ENCODE measurements at regions not wholly inside any gene's neighbourhood (a gene's known extent, or its start where the extent isn't known, plus 50 kb on each side); places are given as distances from the start of the nearest gene placed in this dataset.

DNA sequence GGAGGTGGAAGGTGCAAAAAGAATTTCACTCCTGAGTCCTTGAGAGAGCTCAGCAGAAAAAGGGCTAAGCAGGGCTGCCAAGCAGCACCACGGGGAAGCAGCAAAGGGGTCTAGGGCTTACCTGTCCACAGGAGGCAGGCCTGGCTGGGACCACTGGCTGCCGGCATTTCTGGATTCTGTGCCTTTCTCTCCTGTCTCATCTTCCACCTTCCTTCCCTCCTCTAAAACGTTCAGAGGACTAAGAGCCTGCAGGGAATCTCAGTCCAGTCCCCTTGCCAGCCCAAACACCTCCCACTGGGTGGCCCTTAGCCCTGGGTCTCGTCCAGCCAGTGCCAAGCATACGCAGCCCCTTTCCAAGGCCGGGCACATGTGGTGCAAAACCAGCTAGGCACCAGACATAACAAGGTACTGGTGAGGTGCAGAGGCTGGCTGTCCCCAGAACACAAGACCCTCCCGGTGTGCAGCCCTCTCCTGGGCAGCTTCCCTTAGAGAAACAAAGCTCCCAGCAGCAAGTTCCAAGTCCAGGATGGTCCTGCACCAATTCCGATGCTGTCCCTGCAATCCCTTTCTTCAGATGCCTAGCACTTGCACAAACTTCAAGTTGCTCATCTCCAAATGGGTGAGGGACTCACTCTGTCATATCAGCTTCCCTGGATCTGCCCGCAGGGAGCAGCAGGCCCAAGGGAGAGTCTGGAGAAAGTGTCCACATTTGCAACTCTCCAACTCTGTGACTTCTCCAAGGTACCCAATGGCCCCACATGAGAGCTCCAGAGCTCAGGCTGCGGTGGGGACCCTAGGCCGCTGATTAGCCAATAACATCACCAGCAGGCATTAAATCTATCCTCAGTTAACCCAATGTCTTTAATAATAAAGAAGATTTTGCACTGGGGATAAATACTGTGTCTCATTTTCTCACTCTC, 126.3 kb downstream of the C5orf15 start:
- DNase-seq (ENCODE audit: low read depth) = no peak
- H3K4me3 ChIP-seq (ENCODE audit: low read depth, low read length) = no peak overlapping the region

DNA sequence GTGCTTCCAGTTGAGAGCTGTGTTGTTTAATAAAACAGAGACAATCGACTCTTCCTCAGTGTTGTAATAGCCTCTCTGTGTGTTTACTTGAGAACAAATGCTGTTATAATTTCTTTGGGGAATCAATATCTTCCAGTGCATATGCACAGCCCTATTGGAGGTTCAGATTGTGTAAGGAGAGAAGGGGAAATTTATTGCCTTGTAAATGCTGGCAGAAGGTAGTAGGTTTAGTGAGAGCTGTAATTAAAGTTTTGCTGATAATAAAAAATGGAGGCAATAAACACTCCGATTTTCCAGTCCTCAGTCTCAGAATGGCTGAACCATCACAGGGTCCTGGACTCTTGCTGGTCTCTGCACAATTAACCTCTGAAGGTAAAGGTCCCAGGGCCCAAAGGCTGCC, 128.3 kb downstream of the C5orf15 start:
- H3K4me3 ChIP-seq (ENCODE audit: low read depth, low read length) = no peak overlapping the region
- no peak for DNase-seq (ENCODE audit: low read depth)

DNA sequence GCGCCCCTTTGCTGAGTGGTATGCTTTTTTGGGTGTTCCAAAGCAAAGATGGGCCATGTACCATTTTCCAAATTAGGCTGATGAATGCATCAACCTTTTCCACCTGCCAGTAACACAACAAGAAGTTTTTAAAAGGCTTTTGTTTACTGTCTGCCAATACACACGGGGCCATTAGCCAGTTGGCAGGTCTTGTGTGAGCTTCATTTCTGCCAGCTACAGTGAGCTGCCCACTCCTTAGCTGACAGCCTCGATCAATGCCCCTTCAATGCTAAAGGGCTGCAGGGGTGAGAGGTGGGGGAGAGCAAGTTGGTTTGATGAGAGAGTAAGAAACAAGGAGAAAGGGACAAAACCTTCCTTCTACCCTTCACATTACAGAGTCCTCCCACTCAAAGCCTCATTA, 128.7 kb downstream of the C5orf15 start:
- H3K4me3 ChIP-seq (ENCODE audit: low read depth, low read length) = no peak overlapping the region
- DNase-seq (ENCODE audit: low read depth) = no peak

DNA sequence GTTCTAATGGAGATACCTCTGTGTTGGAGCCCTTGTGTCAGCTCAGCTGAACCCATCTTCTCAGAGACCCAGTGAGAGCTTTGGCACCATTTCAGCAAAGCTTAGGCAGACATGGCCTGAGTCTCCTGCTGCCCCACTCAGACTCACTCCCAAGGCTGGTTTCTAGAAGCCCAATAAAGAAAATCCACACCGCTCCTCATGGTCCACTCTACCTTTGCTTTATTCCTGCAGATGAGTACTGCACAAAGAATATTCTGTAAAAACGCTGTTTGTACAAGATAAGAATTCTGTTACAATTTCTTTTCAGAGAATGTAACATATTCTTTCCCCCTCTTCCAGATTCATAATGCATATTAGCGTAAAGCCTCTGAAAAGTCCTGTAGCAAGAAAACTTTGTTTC, 129.3 kb downstream of the C5orf15 start:
- DNase-seq (ENCODE audit: low read depth) = no peak
- H3K4me3 ChIP-seq (ENCODE audit: low read depth, low read length) = no peak overlapping the region

DNA sequence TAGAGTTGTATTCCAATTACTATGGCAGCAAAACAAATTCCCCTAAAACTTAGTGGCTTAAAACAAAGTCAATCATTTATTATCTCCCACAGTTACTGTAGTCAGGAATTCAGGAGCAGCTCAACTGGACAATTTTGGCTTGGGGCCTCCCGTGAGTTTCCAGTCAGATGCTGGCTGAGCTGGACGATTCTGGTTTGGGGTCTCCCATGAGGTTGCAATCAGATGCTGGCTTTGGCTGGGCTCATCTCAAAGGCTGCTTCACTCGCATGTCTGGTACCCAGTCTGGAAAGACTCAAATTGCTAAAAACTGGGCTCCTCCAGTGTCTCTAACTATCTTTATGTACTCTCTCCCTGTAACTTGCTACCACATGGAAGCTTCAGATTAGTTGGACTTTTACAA, 130.1 kb downstream of the C5orf15 start:
- DNase-seq (ENCODE audit: low read depth) = no peak
- H3K4me3 ChIP-seq (ENCODE audit: low read depth, low read length) = no peak overlapping the region

DNA sequence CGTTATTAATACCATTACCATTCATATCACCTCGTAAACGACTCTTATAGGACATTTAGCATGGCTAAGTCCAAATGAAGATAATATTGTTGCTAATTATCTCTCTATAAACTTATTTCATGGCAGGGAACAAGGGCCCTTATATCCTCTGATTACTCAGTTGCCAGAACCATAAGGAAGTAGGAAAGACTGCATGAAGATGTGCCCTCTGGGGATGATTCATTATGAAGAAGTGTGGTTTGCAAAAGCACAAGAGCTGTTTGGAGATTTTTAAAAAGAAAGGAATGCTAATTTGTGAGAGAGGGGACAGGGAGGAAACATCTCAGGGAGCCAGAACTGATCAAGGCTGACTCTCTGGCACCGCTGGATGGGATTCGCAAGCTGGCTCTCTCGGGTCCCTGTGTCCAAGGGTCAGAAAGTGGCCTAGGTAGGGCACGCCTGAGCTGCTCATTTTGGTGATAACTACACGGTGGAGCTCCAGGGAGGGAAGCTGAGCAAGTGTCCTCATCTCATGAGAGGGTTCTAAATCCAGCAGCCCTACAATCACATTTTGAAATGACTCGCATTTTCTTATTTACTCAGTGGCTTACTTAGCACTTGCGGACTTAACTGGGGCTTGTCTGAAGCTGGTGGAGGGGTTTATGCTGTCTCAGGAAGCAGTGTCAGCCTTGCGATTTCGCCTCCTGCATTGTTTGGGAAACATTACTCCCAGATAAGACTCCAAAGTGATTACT, 136.8 kb downstream of the C5orf15 start:
- no peak overlapping the region for H3K4me3 ChIP-seq (ENCODE audit: low read depth, low read length)
- peak; percentile 16 for DNase-seq (ENCODE audit: low read depth)

DNA sequence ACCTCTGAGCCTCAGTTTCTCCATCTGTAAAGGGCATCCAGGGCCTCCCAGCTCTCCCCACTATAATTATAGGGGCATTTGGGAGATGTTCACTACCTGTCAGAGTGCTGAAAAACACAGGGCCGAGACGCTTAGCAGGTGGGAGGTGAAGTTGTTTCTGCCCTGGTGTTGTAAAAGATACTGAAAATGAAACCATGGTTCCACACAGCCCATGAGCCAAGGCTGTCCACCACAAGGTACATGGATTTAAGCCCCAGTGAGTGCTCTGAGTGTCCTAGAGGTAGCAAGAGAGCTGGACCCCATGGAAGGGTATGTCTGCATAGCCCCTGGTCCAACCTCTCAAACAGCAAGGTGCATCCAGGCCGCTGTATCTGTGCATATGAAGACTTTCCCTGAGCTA, 137.5 kb downstream of the C5orf15 start:
- DNase-seq (ENCODE audit: low read depth) = no peak

DNA sequence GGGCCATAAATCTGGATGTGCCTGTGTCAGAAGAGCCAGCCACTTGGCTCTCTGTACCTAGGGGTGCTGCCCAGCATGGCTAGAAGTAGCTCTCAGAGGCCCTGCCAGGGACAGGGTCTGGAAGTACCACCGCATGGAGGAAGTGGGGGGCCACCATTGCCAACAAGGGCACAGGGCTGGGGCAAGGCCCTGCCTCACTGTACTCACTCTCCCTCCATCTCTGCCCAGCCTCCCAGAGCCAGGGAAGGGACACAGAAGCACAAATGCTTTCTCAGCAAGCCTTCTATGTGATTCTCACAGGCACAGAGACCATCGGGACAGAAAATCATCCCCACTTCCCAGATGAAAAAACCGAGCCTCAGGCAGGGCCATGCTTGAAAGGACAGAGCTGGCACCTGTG, 138.1 kb downstream of the C5orf15 start:
- DNase-seq (ENCODE audit: low read depth) = no peak
- no peak overlapping the region for H3K4me3 ChIP-seq (ENCODE audit: low read depth, low read length)

More for the DNA sequence above, 137.5 kb downstream of the C5orf15 start:
- H3K4me3 ChIP-seq (ENCODE audit: low read depth, low read length) = no peak overlapping the region

DNA sequence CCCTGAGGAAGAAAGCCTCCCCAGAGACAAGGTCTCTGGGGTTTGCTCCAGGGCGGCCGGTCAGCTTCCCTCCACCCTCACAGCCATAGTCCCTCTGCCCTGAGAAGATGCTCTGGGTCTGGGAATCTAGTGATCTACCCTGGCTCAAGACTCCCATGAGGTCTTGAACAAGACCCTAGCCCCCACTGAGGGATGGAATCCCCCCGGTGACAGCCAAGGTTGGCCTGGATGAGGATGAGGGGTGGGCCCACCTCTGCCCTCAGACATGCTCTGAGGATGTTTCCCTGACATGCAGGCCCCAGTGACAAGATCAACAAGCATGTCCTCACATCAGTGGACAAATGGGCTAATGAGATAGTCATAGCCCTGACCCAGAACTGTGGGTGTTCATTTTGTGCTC, 138.6 kb downstream of the C5orf15 start:
- no peak for DNase-seq (ENCODE audit: low read depth)
- no peak overlapping the region for H3K4me3 ChIP-seq (ENCODE audit: low read depth, low read length)

DNA sequence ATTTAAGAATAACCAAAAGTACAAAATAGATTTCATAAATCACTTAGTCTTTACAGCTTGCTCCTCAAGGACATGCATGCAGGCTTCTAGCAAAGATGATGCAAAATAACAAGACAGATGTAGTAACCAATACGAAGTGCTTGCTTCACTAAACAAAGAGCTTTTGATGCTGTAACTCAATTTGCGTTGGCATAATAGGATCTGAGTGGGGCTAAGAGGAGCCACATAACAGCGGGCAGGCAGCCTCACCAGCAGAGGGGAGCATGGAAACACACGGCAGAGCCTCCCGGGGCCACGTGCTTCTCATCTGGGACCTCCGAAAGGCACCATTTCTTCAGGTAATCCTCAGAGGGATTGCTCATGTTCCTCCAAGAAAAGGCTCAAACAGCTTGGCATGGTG, 139.7 kb downstream of the C5orf15 start:
- DNase-seq (ENCODE audit: low read depth) = no peak
- no peak overlapping the region for H3K4me3 ChIP-seq (ENCODE audit: low read depth, low read length)

DNA sequence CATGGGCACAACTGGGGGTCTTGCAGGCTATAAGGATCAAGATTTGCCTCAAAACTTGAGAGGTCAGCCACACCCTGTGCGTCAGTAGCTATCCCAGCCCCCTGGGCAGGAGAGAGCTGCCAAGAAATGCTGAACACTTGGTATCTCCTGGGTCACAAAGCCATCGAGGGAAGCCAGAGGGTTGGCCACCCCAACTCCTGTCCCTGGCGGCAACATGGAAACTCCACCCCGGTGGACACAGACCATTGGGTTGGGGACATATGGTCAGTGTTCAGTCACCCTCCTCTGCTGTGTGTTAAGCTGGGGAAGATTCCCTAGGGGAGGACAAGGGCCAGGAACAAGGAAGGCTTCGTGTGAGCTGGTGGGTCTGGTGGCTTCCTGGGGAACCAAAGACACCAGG, 140.6 kb downstream of the C5orf15 start:
- H3K4me3 ChIP-seq (ENCODE audit: low read depth, low read length) = no peak overlapping the region
- DNase-seq (ENCODE audit: low read depth) = no peak

DNA sequence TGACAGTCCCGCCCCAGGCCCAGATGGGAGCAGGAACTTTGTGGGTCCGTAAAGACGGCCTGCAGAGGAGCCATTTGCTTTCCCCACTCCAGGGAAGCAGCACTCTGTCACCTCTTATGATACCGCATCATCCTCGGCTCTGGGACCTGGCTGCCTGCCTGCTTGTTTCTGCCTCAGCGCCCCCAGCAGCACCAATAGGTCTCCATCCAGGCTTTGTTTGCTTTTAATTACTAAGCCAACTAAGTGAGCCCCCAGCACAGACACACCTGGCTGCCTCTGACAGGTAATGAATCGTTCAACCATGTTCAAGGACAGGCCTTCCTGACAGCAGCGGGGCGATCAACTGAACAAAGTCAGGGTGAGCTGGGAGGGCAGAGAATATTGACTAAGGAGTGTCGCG, 141.4 kb downstream of the C5orf15 start:
- no peak overlapping the region for H3K4me3 ChIP-seq (ENCODE audit: low read depth, low read length)
- no peak for DNase-seq (ENCODE audit: low read depth)

DNA sequence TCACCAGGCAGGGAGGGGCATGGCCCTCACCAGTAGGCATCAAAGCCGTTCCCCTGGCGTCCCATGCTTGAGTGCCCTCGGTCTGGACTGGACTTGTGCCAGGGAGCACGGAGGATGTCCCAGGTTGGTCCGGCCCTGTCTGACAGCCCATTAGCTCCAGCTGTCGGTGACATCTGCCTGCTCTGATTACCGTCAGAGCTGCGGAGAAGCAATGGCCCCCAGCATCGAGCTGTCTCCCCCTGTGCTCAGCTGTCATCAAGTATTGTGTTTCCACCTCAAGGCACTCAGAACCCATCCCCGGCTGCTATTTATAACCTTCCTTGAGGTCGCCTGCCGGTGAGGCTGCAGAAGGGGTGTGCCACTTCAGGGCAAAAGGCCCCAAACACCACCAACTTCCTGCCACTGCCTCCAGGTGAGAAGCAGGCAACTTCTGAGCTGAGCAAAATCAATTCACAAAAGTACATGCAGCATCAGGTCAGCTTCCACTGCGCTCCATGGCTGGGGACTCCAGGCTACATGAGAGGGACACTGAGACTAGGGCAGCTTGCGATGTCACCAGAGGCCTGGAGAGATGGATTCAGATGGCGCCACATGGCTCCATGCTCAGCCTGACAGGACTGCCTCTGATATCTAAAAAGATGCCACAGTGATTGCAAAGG, 142.7 kb downstream of the C5orf15 start:
- no peak overlapping the region for H3K4me3 ChIP-seq (ENCODE audit: low read depth, low read length)
- DNase-seq (ENCODE audit: low read depth) = no peak

DNA sequence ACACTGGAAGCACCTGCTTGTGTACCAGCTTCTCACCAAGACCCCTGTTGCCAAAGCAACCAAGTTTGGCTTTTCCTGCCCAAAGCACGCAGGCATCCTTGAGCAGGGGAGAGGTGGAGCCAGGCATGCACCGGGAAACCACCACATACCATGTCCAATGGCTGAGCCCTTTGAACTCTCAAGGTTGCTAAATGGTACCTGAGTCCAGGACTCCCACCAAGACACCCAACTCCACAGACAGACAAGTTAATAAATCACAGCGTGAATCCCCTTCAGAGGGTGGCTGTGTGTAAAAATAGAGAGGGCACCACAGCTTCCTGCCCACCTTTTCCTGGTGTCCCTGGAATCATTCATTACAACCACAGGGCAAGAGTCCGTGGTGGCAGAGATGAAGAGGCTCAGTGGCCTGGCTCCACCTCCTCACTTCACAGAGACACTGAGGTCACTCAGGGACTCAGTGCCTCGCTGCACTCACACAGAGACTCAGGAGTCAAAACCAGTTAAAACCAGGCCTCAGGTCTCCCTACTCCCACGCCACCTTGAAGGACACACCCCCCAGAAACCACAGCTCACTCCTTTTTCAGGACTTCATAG, 143.7 kb downstream of the C5orf15 start:
- H3K4me3 ChIP-seq (ENCODE audit: low read depth, low read length) = no peak overlapping the region
- no peak for DNase-seq (ENCODE audit: low read depth)

DNA sequence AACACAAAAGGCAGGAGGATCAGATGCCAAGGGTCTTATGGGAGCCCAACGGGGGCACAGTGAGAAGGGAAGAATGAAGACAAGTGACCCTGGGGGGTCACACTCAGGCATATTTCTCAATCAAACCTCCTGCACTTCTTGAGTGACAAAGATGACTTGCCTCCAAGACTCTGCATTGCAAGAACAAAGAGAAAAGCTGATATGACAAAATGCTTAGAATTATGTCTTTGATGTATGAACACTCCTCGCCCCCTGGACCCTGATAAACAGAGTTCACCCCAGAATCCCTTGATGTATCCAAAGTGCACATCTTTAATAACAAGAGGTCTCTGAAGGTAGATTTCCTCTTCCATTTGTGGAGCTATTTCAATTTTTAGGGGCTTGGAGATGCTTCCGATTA, 146.5 kb downstream of the C5orf15 start:
- no peak for DNase-seq (ENCODE audit: low read depth)

DNA sequence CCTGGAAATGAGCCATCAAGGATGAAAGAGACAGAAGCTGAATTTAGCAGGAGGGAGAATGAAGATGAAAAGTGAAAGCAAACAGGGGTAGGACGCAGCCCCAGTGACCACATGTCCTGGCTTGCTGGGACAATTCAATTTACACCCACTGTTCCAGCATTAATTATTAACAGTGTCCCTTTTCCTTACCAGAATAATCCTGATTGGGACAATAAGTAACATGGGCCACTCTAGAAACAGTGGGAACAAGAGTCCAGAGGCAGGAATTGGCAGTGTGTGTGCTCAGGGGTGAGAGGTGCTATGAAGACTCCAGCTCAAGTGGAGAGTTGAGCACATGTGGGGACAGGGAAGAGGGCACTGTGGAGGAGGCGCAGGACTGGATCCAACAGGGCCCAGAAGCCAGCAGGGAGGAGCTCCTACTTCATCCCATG, 147.1 kb downstream of the C5orf15 start:
- no peak for DNase-seq (ENCODE audit: low read depth)
- no peak overlapping the region for H3K4me3 ChIP-seq (ENCODE audit: low read depth, low read length)

More for the DNA sequence above, 146.5 kb downstream of the C5orf15 start:
- H3K4me3 ChIP-seq (ENCODE audit: low read depth, low read length) = no peak overlapping the region

DNA sequence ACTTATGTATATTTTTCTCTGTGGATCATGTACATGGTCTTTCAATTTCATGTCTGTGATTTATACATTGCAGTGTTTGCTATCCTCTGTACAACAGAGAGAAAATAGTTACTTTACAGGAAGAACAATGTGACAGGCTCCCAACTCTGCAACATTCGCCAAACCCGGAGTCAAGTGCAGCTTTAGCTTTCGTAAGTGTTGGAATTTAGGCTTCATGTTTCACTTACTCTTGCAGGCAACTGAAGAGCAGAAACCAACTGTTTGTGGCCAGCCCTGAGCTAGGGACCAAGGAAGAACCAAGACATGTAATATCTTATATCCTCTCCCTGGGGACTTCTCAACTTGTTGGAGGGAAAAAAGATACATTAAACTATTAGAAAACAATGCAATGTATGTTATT, 147.9 kb downstream of the C5orf15 start:
- DNase-seq (ENCODE audit: low read depth) = no peak
- H3K4me3 ChIP-seq (ENCODE audit: low read depth, low read length) = no peak overlapping the region

DNA sequence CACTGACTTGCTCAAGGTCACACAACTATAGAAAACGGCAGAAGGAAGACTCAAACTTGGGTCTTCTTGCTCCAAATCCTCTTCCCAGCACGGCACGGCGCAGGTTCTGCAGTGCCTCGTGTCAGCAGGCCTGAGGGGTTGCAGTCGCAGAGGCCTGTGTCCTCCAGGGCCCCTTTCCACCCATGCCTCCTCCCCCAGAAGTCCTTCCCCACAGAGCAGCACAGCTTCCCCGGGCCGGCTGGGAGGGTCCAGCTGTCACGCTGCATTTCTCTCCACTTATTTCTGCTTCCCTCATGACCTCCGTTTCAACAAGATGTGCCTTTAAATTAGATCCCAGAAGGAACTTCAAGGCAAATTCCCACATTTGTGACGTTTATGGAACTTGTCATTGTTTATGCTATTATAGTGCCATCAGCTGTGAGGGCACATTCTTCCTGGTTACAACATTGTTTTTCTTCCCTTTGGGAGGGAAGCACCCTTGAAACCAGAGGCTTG, 148.4 kb downstream of the C5orf15 start:
- no peak for DNase-seq (ENCODE audit: low read depth)
- no peak overlapping the region for H3K4me3 ChIP-seq (ENCODE audit: low read depth, low read length)

DNA sequence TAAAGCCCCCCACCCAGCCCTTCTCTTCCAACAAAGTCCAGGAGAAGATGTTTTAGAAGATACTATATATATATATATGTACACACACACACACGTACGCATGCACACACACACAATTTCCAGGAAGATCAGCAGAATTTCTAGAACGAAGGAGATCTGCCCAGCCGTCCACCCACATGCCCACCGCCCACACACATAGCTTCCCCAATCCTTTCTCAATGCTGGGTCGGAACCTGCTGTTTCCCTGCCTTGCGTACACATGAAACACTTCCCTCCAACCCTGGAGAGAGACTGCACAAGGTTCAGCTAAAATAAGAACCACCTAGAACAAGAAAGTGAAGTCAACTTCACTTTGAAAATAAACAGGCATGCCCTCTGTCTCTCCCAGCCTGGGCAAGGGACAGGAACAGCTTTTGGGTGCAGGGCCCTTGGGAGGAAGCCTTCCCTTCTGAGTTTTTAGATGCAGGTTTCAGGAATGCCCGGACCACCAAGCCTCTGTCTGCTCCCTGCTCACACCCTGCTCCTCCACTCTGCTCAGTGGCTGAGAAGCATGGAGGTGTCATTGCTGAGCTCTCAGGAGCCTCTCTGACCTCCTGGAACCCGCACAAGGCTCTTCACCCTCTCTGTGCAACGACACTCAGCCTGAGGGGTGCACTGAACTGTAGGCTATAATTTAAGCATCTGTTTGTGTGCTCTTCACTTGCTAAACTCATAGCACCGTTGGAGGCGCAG, 149.4 kb downstream of the C5orf15 start:
- no peak overlapping the region for H3K4me3 ChIP-seq (ENCODE audit: low read depth, low read length)
- DNase-seq (ENCODE audit: low read depth) = no peak

All from skeletal muscle cell (primary cell).